Gastrocnemius medialis (tissue), 4 donors: ENCODE measurements at regions not wholly inside any gene's neighbourhood (a gene's known extent, or its start where the extent isn't known, plus 50 kb on each side); places are given as distances from the start of the nearest gene placed in this dataset.
A peak's percentile ranks its signal among the peaks of the same experiment; 100 is the strongest.

Experiments
- ATAC-seq, 2 donors: fragments of 150-250 bp; one replicate each; pipeline ENCODE4 v1.9.1; 2016
- DNase-seq, 2 donors: peaks; one replicate each; pipeline ENCODE4 v3.0.0-alpha.2; 2019
- H3K27ac ChIP-seq, 4 donors: fragments of 200-600 bp; sonication (generic); 1 replicate in 1 of 4; 2 replicates in 3 of 4; pipeline ENCODE4 v1.5.1; 2016 to 2018; ENCODE audit warnings: mild to moderate bottlenecking in 2 of 4, moderate library complexity in 1 of 4
- H3K27me3 ChIP-seq, 3 donors: fragments of 200-600 bp; sonication (generic) in 2 of 3; 1 replicate in 1 of 3; 2 replicates in 2 of 3; pipeline versions ENCODE4 v1.5.1 to v1.6.0; 2016 to 2019; ENCODE audit warnings: mild to moderate bottlenecking in 1 of 3, moderate library complexity in 1 of 3
- H3K36me3 ChIP-seq, 2 donors: fragments of 200-600 bp; sonication (generic) in 1 of 2; one replicate each; pipeline ENCODE4 v1.5.1; 2017 to 2018
- H3K4me1 ChIP-seq, 2 donors: fragments of 200-600 bp; sonication (generic) in 1 of 2; one replicate each; pipeline ENCODE4 v1.5.1; 2016 to 2017; ENCODE audit warnings: mild to moderate bottlenecking in 2 of 2
- H3K4me3 ChIP-seq, 4 donors: fragments of 200-600 bp; sonication (generic) in 3 of 4; 1 replicate in 1 of 4; 2 replicates in 3 of 4; pipeline ENCODE4 v1.5.1; 2016 to 2019; ENCODE audit warnings: mild to moderate bottlenecking in 2 of 4
- H3K9me3 ChIP-seq, 3 donors: fragments of 200-600 bp; sonication (generic) in 2 of 3; 1 replicate in 1 of 3; 2 replicates in 2 of 3; pipeline ENCODE4 v1.5.1; 2016 to 2019
- POLR2A ChIP-seq, 2 donors: fragments of 450-650 bp; IDR thresholded peaks; one replicate each; pipeline ENCODE4 v1.6.1; 2017; ENCODE audit warnings: antibody characterized with exemption in 2 of 2, mild to moderate bottlenecking in 2 of 2, moderate library complexity in 2 of 2
- in situ Hi-C, 4 donors: fragments of 200-750 bp; cut with MboI; loops; one replicate each; pipeline versions ENCODE4 v1.15.0 to v1.8.0; 2017; ENCODE audit warnings: low sequenced_read_pairs in 4 of 4
- intact Hi-C: fragments of 100-400 bp; cut with DNase I; formaldehyde crosslinking; loops from one replicate; pipeline ENCODE4 v1.15.1; 2023; ENCODE audit warnings: low total_unique reads
- TF ChIP-seq, protein P1 (sequence below), 5 experiments: fragments of 450-650 bp in 3 of 5; fragments of 200-600 bp in 2 of 5; sonication (generic) in 2 of 5; IDR thresholded peaks in 4 of 5; conservative IDR thresholded peaks in 1 of 5; 1 replicate in 4 of 5; 2 replicates in 1 of 5; pipeline ENCODE4 v1.5.1; 2016 to 2019; ENCODE audit warnings: antibody characterized with exemption in 5 of 5, mild to moderate bottlenecking in 3 of 5, moderate library complexity in 3 of 5

GRCh38 chr3:4029135-4029534, 229.9 kb downstream of the LRRN1 start:
- no peak for TF ChIP-seq POLR2A (IDR thresholded peaks at IDR 0.05)
- TF ChIP-seq, protein P1, sequence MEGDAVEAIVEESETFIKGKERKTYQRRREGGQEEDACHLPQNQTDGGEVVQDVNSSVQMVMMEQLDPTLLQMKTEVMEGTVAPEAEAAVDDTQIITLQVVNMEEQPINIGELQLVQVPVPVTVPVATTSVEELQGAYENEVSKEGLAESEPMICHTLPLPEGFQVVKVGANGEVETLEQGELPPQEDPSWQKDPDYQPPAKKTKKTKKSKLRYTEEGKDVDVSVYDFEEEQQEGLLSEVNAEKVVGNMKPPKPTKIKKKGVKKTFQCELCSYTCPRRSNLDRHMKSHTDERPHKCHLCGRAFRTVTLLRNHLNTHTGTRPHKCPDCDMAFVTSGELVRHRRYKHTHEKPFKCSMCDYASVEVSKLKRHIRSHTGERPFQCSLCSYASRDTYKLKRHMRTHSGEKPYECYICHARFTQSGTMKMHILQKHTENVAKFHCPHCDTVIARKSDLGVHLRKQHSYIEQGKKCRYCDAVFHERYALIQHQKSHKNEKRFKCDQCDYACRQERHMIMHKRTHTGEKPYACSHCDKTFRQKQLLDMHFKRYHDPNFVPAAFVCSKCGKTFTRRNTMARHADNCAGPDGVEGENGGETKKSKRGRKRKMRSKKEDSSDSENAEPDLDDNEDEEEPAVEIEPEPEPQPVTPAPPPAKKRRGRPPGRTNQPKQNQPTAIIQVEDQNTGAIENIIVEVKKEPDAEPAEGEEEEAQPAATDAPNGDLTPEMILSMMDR (IDR thresholded peaks at IDR 0.05 in 4 of 5, conservative IDR thresholded peaks at IDR 0.05 in 1 of 5), result no peak
- H3K4me1 ChIP-seq, result peaks cover 3 to 4% of the 10 kb centered on the region in 2 donors
- H3K36me3 ChIP-seq, result no peaks in the 10 kb centered on the region
- H3K27me3 ChIP-seq, result no peaks in the 10 kb centered on the region
- in situ Hi-C loops (no loop called here), intact Hi-C loops (no loop called here)
- no peaks in the 10 kb centered on the region for H3K9me3 ChIP-seq
- no peak overlapping the region for H3K4me3 ChIP-seq
- DNase-seq (peak in 1 of 2 donors; percentile 20), ATAC-seq (peak; percentile 23 to 81)
- H3K27ac ChIP-seq, result peak overlapping the region in 2 of 4 donors; percentile 17 to 61

DNA sequence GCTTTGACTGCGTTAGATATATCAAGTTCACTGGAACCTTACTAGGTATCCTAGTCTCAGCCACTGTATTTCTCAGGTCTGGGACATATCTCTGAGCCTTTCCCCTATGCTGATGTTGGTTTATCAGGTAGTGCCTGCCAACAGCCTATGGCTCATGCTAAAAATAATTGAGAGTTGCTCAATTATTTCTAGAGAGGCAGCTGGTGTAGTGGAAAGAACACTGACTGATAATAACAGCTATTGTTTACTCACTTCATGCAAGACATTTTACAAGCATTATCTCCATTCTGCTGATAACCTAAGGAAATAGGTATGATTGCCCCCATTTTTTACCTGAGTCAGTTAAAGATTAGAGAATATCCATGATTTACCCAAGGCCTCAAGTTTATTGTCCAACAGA, 231.4 kb downstream of the LRRN1 start:
- H3K36me3 ChIP-seq, result no peaks in the 10 kb centered on the region
- TF ChIP-seq POLR2A (IDR thresholded peaks at IDR 0.05), result no peak
- TF ChIP-seq, protein P1 (IDR thresholded peaks at IDR 0.05 in 4 of 5, conservative IDR thresholded peaks at IDR 0.05 in 1 of 5), result no peak
- no peaks in the 10 kb centered on the region for H3K27me3 ChIP-seq
- intact Hi-C loops (no loop called here), in situ Hi-C loops (no loop called here)
- no peaks in the 10 kb centered on the region for H3K9me3 ChIP-seq
- ATAC-seq (peak in 1 of 2 donors; percentile 60), DNase-seq (no peak)
- H3K4me1 ChIP-seq, result peaks cover 3 to 4% of the 10 kb centered on the region in 2 donors
- no peak overlapping the region for H3K4me3 ChIP-seq
- no peak overlapping the region for H3K27ac ChIP-seq

- no peak for ATAC-seq
- TF ChIP-seq, protein P1 (IDR thresholded peaks at IDR 0.05 in 4 of 5, conservative IDR thresholded peaks at IDR 0.05 in 1 of 5), result no peak
- TF ChIP-seq POLR2A (IDR thresholded peaks at IDR 0.05), result no peak
- in situ Hi-C loops, result no loop called here
Measured at GRCh38 chr3:4033296-4033695, 234.1 kb downstream of the LRRN1 start.

DNA sequence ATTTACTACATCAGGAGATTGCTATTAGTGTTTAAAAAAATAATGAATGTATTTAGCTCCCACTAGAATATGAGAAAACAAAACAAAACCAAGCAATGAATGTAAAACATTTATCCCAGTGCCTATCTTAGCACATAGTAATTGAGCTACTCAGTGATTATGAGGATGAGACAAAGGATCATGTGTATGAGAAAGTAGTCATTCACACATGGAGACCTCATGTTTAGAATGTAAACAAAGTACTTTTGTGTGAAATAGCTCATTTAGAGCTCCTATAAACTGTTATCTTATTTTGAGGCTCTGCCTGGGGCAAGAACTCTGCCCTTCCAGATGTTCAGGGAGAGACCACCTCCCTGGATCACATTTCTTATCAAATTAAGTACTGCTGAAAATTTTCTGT, 236.8 kb downstream of the LRRN1 start:
- ATAC-seq (no peak), DNase-seq (no peak)
- Histone ChIP-seq H3K4me1 (peaks cover 0 to under 1% of the 10 kb centered on the region in 2 donors), H3K9me3 (no peaks in the 10 kb centered on the region), H3K27me3 (no peaks in the 10 kb centered on the region), H3K27ac (no peak overlapping the region), H3K4me3 (no peak overlapping the region), H3K36me3 (no peaks in the 10 kb centered on the region)
- intact Hi-C loops, result no loop called here
- in situ Hi-C loops, result no loop called here
- TF ChIP-seq, protein P1 (IDR thresholded peaks at IDR 0.05 in 4 of 5, conservative IDR thresholded peaks at IDR 0.05 in 1 of 5), result no peak
- TF ChIP-seq POLR2A (IDR thresholded peaks at IDR 0.05), result no peak

More at GRCh38 chr3:4033296-4033695, 234.1 kb downstream of the LRRN1 start:
- Histone ChIP-seq H3K27me3 (no peaks in the 10 kb centered on the region), H3K4me3 (no peak overlapping the region), H3K36me3 (no peaks in the 10 kb centered on the region), H3K9me3 (no peaks in the 10 kb centered on the region), H3K4me1 (peaks cover 3 to 4% of the 10 kb centered on the region in 2 donors), H3K27ac (no peak overlapping the region)
- intact Hi-C loops, result no loop called here
- DNase-seq, result no peak

DNA sequence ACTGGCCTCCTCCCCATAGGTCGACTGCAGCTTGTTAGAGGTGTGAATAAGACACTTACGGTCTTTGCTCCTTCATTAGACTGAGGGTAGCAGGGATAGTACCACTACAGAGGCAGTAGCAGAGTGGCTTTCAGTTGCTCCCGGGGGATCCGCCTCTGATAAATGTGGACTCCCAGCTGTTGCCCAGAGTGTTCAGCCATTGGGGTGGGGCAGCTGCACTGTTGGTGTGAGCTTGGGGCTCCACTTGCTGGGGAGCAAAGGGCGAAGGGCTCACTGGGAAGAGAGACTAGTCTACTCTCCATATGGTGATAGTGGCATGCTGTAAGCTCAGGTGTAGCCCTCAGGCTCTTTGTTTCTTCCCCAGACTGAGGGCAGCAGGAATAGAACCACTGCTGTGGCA, 239.1 kb downstream of the LRRN1 start:
- TF ChIP-seq, protein P1 (IDR thresholded peaks at IDR 0.05 in 4 of 5, conservative IDR thresholded peaks at IDR 0.05 in 1 of 5), result no peak
- TF ChIP-seq POLR2A (IDR thresholded peaks at IDR 0.05), result no peak
- intact Hi-C loops, result no loop called here
- Histone ChIP-seq H3K4me1 (no peaks in the 10 kb centered on the region), H3K27me3 (no peaks in the 10 kb centered on the region), H3K27ac (no peak overlapping the region), H3K36me3 (no peaks in the 10 kb centered on the region), H3K9me3 (no peaks in the 10 kb centered on the region), H3K4me3 (no peak overlapping the region)
- in situ Hi-C loops, result no loop called here
- no peak for ATAC-seq
- DNase-seq, result no peak
